GM12878 (cell line): ENCODE measurements at regions not wholly inside any gene's neighbourhood (a gene's known extent, or its start where the extent isn't known, plus 50 kb on each side); places are given as distances from the start of the nearest gene placed in this dataset.

ENCODE experiments used
- ATAC-seq: fragments of 200-7000 bp; cut with Tn5 transposase; 3 replicates; pipeline ENCODE4 v1.9.1; 2020; ENCODE audit warnings: mild to moderate bottlenecking, moderate library complexity
- BruUV-seq: library from RNA; stranded (reverse); fragments of 400-500 nt; replicated peaks from 2 replicates; lab custom pipeline; 2021; lab: Mats Ljungman, UMichigan
- CTCF ChIA-PET: fragments of 300-600 bp; sonication (Branson Sonifier 250); formaldehyde crosslinking; extraction: SDS; loops from one replicate; lab custom pipeline; 2021; ENCODE audit warnings: inconsistent platforms; lab: Yijun Ruan, JAX
- POLR2A ChIA-PET: fragments of 350-600 bp; formaldehyde crosslinking; extraction: SDS; loops from one replicate; lab custom pipeline; 2021; ENCODE audit warnings: inconsistent platforms; lab: Charles Lee
- RAD21 ChIA-PET: fragments of 300-600 bp; sonication (Branson Sonifier 250); formaldehyde crosslinking; loops from one replicate; lab custom pipeline; 2023; ENCODE audit warnings: antibody characterized with exemption; ENCODE audit not compliant: unreplicated experiment; lab: Charles Lee
- SMC1A ChIA-PET: fragments of 300-600 bp; sonication (Branson Sonifier 250); formaldehyde crosslinking; loops from one replicate; lab custom pipeline; 2023; ENCODE audit not compliant: unreplicated experiment, uncharacterized antibody; lab: Charles Lee
- DNase-seq: peaks from one replicate; pipeline ENCODE4 v3.0.0-alpha.2; 2011; ENCODE audit warnings: low read depth, low spot score
- FAIRE-seq: peaks from 3 replicates; lab custom pipeline; 2011; peaks lifted over from hg19 to GRCh38; lab: Jason Lieb, UNC
- H2AFZ ChIP-seq: 2 replicates; pipeline ENCODE4 v1.6.0; 2011; ENCODE audit warnings: low read depth, low read length, control low read depth; ENCODE audit not compliant: control insufficient read depth
- H3K27ac ChIP-seq: 2 replicates; pipeline ENCODE4 v1.5.1; 2011; ENCODE audit warnings: control low read depth; ENCODE audit not compliant: control insufficient read depth, insufficient read depth
- H3K27me3 ChIP-seq, 2 experiments: replicated peaks in 1 of 2; 2 replicates each; pipeline versions ENCODE4 v1.6.0 to v1.6.1; 2011; ENCODE audit warnings: low read length in 1 of 2; ENCODE audit not compliant: control insufficient read depth in 2 of 2, insufficient read depth in 2 of 2
- H3K36me3 ChIP-seq, 2 experiments: 2 replicates each; pipeline ENCODE4 v1.5.1; 2011; ENCODE audit warnings: low read length in 1 of 2; ENCODE audit not compliant: control insufficient read depth in 2 of 2, insufficient read depth in 2 of 2
- H3K4me1 ChIP-seq: 2 replicates; pipeline ENCODE4 v1.6.1; 2011; ENCODE audit warnings: mild to moderate bottlenecking, low read length, moderate library complexity, mixed read lengths; ENCODE audit not compliant: control insufficient read depth, insufficient read depth
- H3K4me2 ChIP-seq: 2 replicates; pipeline ENCODE4 v1.6.0; 2011; ENCODE audit warnings: control low read depth; ENCODE audit not compliant: control insufficient read depth, insufficient read depth
- H3K4me3 ChIP-seq: fragments of 200-600 bp; sonication (generic); 2 replicates; pipeline ENCODE4 v1.5.1; 2016
- H3K79me2 ChIP-seq: 2 replicates; pipeline ENCODE4 v1.6.0; 2011; ENCODE audit warnings: low read length; ENCODE audit not compliant: control insufficient read depth, insufficient read depth
- H3K9ac ChIP-seq: 2 replicates; pipeline ENCODE4 v1.8.0; 2011; ENCODE audit warnings: low read length, control low read depth, mixed read lengths; ENCODE audit not compliant: control insufficient read depth, insufficient read depth
- H3K9me3 ChIP-seq: replicated peaks from 3 replicates; pipeline ENCODE4 v1.5.1; 2011; ENCODE audit warnings: mild to moderate bottlenecking, low read length; ENCODE audit not compliant: control insufficient read depth, insufficient read depth
- H4K20me1 ChIP-seq: 2 replicates; pipeline ENCODE4 v1.6.0; 2011; ENCODE audit not compliant: control insufficient read depth, insufficient read depth
- ATF7 ChIP-seq: fragments of 450-650 bp; IDR thresholded peaks from 2 replicates; pipeline ENCODE4 v1.6.1; 2016; ENCODE audit warnings: low read depth, mild to moderate bottlenecking
- CHD1 ChIP-seq: IDR thresholded peaks from 2 replicates; pipeline ENCODE4 v1.6.1; 2012; ENCODE audit warnings: low read depth, low read length, improper control_type of control experiment
- HCFC1 ChIP-seq: fragments of 150-350 bp; IDR thresholded peaks from 2 replicates; pipeline ENCODE4 v1.6.1; 2014; ENCODE audit warnings: low read length
- NFYA ChIP-seq: IDR thresholded peaks from 2 replicates; pipeline ENCODE4 v1.6.1; 2011; ENCODE audit warnings: low read depth, mild to moderate bottlenecking, low read length, improper control_type of control experiment, borderline replicate concordance
- NR2C2 ChIP-seq: IDR thresholded peaks from 2 replicates; pipeline ENCODE4 v1.6.1; 2011; ENCODE audit warnings: borderline replicate concordance, low read depth; ENCODE audit not compliant: control insufficient read depth, insufficient read length
- RAD51 ChIP-seq: fragments of 450-650 bp; IDR thresholded peaks from 2 replicates; pipeline ENCODE4 v1.6.1; 2016; ENCODE audit warnings: moderate library complexity, mild to moderate bottlenecking, inconsistent platforms
- SPI1 ChIP-seq: IDR thresholded peaks from 2 replicates; pipeline ENCODE4 v1.6.1; 2011; ENCODE audit warnings: low read depth, mild to moderate bottlenecking, low read length, moderate library complexity, borderline replicate concordance; ENCODE audit not compliant: insufficient read depth
- WGBS: methylation state at CpG from one replicate; pipeline ENCODE4 v1.1.6; 2016; ENCODE audit warnings: low lambda C conversion rate; ENCODE audit not compliant: insufficient replicate concordance, insufficient coverage; ENCODE audit errors: missing lambda C conversion rate; 5-methylcytosine and 5-hydroxymethylcytosine counted together
- in situ Hi-C: fragments of 300-500 bp; cut with MboI; formaldehyde crosslinking; loops from 9 replicates; pipeline ENCODE4 v1.14.3; 2018; ENCODE audit warnings: mixed read lengths
- intact Hi-C: fragments of 100-400 bp; cut with micrococcal nuclease; formaldehyde crosslinking; loops from one replicate; pipeline ENCODE4 v1.14.2; 2022; ENCODE audit not compliant: unreplicated experiment
- TF ChIP-seq, protein P1 (sequence below): fragments of 450-650 bp; IDR thresholded peaks from 2 replicates; pipeline ENCODE4 v1.6.1; 2017; ENCODE audit warnings: borderline replicate concordance
- TF ChIP-seq, protein P2 (sequence below): fragments of 450-650 bp; IDR thresholded peaks from 2 replicates; pipeline ENCODE4 v1.6.1; 2017; ENCODE audit warnings: mild to moderate bottlenecking, moderate library complexity
- TF ChIP-seq, protein P3 (sequence below): fragments of 150-350 bp; IDR thresholded peaks from 2 replicates; pipeline ENCODE4 v1.6.1; 2014; ENCODE audit warnings: mild to moderate bottlenecking, low read depth, low read length
- TF ChIP-seq, protein P4 (sequence below): fragments of 450-650 bp; formaldehyde crosslinking; IDR thresholded peaks from 2 replicates; pipeline ENCODE4 v1.4.0; 2020; ENCODE audit warnings: mild to moderate bottlenecking, moderate library complexity

DNA sequence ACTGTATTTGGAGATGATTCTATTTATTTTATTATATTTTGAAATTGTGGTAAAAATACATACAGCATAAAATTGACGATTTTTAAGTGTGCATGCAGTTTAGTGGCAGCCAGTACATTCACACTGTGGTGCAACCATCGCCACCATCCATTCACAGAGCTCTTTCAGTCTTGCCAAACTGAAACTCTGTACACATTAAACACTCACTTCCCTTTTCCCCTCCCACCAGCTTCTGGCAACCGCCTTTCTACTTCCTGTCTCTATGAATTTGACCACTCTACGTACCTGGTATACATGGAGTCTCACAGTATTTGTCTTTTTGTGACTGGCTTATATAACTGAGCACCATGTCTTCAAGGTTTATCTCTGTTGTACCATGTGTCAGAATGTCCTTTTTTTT, 303.3 kb upstream of the ATP10A start (continued):
- no peak for TF ChIP-seq NR2C2

DNA sequence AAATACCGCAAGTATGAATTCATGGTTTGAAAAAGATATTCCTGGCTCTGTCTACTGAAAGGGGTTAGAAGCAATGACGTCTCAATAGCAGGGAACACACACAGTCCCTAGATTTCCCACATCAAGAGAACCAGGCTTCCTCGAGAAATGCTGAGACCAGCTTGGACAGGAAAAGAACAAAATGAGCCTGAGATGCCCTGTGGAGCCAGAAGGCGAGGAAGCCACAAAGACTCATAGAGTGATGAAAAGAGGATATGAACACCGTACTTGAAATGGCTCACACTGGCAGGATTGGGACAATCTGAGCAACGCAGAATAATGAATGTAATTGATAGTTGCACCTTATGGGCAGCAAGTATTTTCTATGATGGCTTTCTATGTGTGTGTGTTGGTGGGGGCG, 302.4 kb upstream of the ATP10A start:
- in situ Hi-C loops (no loop called here), intact Hi-C loops (no loop called here)
- FAIRE-seq: no peak
- Histone ChIP-seq H3K36me3 (no peaks in the 10 kb centered on the region), H3K4me2 (no peak overlapping the region), H3K9me3 (no peaks in the 10 kb centered on the region; the same call in 2 of the 3 replicates), H3K79me2 (no peaks in the 10 kb centered on the region), H3K9ac (no peak overlapping the region), H4K20me1 (no peaks in the 10 kb centered on the region), H2AFZ (no peak overlapping the region), H3K27me3 (no peaks in the 10 kb centered on the region), H3K4me1 (no peaks in the 10 kb centered on the region), H3K4me3 (no peak overlapping the region), H3K27ac (no peak overlapping the region)
- no peak for DNase-seq
- ATAC-seq: no peak
- BruUV-seq: no TSS peak
- TF ChIP-seq, protein P1, sequence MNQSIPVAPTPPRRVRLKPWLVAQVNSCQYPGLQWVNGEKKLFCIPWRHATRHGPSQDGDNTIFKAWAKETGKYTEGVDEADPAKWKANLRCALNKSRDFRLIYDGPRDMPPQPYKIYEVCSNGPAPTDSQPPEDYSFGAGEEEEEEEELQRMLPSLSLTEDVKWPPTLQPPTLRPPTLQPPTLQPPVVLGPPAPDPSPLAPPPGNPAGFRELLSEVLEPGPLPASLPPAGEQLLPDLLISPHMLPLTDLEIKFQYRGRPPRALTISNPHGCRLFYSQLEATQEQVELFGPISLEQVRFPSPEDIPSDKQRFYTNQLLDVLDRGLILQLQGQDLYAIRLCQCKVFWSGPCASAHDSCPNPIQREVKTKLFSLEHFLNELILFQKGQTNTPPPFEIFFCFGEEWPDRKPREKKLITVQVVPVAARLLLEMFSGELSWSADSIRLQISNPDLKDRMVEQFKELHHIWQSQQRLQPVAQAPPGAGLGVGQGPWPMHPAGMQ: no peak
- TF ChIP-seq, protein P2, sequence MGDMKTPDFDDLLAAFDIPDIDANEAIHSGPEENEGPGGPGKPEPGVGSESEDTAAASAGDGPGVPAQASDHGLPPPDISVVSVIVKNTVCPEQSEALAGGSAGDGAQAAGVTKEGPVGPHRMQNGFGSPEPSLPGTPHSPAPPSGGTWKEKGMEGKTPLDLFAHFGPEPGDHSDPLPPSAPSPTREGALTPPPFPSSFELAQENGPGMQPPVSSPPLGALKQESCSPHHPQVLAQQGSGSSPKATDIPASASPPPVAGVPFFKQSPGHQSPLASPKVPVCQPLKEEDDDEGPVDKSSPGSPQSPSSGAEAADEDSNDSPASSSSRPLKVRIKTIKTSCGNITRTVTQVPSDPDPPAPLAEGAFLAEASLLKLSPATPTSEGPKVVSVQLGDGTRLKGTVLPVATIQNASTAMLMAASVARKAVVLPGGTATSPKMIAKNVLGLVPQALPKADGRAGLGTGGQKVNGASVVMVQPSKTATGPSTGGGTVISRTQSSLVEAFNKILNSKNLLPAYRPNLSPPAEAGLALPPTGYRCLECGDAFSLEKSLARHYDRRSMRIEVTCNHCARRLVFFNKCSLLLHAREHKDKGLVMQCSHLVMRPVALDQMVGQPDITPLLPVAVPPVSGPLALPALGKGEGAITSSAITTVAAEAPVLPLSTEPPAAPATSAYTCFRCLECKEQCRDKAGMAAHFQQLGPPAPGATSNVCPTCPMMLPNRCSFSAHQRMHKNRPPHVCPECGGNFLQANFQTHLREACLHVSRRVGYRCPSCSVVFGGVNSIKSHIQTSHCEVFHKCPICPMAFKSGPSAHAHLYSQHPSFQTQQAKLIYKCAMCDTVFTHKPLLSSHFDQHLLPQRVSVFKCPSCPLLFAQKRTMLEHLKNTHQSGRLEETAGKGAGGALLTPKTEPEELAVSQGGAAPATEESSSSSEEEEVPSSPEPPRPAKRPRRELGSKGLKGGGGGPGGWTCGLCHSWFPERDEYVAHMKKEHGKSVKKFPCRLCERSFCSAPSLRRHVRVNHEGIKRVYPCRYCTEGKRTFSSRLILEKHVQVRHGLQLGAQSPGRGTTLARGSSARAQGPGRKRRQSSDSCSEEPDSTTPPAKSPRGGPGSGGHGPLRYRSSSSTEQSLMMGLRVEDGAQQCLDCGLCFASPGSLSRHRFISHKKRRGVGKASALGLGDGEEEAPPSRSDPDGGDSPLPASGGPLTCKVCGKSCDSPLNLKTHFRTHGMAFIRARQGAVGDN: no peak
- TF ChIP-seq, protein P3, sequence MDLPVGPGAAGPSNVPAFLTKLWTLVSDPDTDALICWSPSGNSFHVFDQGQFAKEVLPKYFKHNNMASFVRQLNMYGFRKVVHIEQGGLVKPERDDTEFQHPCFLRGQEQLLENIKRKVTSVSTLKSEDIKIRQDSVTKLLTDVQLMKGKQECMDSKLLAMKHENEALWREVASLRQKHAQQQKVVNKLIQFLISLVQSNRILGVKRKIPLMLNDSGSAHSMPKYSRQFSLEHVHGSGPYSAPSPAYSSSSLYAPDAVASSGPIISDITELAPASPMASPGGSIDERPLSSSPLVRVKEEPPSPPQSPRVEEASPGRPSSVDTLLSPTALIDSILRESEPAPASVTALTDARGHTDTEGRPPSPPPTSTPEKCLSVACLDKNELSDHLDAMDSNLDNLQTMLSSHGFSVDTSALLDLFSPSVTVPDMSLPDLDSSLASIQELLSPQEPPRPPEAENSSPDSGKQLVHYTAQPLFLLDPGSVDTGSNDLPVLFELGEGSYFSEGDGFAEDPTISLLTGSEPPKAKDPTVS: no peak
- TF ChIP-seq CHD1: no peak
- TF ChIP-seq, protein P4, sequence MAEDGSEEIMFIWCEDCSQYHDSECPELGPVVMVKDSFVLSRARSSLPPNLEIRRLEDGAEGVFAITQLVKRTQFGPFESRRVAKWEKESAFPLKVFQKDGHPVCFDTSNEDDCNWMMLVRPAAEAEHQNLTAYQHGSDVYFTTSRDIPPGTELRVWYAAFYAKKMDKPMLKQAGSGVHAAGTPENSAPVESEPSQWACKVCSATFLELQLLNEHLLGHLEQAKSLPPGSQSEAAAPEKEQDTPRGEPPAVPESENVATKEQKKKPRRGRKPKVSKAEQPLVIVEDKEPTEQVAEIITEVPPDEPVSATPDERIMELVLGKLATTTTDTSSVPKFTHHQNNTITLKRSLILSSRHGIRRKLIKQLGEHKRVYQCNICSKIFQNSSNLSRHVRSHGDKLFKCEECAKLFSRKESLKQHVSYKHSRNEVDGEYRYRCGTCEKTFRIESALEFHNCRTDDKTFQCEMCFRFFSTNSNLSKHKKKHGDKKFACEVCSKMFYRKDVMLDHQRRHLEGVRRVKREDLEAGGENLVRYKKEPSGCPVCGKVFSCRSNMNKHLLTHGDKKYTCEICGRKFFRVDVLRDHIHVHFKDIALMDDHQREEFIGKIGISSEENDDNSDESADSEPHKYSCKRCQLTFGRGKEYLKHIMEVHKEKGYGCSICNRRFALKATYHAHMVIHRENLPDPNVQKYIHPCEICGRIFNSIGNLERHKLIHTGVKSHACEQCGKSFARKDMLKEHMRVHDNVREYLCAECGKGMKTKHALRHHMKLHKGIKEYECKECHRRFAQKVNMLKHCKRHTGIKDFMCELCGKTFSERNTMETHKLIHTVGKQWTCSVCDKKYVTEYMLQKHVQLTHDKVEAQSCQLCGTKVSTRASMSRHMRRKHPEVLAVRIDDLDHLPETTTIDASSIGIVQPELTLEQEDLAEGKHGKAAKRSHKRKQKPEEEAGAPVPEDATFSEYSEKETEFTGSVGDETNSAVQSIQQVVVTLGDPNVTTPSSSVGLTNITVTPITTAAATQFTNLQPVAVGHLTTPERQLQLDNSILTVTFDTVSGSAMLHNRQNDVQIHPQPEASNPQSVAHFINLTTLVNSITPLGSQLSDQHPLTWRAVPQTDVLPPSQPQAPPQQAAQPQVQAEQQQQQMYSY (CRISPR knock-in tag): no peak
- no peak for TF ChIP-seq NFYA
- no peak for TF ChIP-seq SPI1
- no peak for TF ChIP-seq ATF7
- no peak for TF ChIP-seq RAD51
- no peak for TF ChIP-seq HCFC1
- RAD21 ChIA-PET: no interaction called here
- 8% methylated on average over 7 of the region's 7 CpGs for WGBS
- SMC1A ChIA-PET: no interaction called here
- POLR2A ChIA-PET: no interaction called here
- CTCF ChIA-PET: no interaction called here
